PC-3 (cell line): ENCODE measurements at regions not wholly inside any gene's neighbourhood (a gene's known extent, or its start where the extent isn't known, plus 50 kb on each side); places are given as distances from the start of the nearest gene placed in this dataset.

ENCODE experiments used
- EZH2 ChIP-seq: fragments of 300-600 bp; sonication (generic); IDR thresholded peaks from one replicate; pipeline ENCODE4 v1.6.1; 2017; ENCODE audit warnings: antibody characterized with exemption, mild to moderate bottlenecking, low read length; ENCODE audit not compliant: unreplicated experiment
- TF ChIP-seq, protein P1 (sequence below): fragments of 300-600 bp; sonication (generic); conservative IDR thresholded peaks from 2 replicates; pipeline ENCODE4 v1.5.1; 2017; ENCODE audit warnings: antibody characterized with exemption, low read depth, mild to moderate bottlenecking, low read length

DNA sequence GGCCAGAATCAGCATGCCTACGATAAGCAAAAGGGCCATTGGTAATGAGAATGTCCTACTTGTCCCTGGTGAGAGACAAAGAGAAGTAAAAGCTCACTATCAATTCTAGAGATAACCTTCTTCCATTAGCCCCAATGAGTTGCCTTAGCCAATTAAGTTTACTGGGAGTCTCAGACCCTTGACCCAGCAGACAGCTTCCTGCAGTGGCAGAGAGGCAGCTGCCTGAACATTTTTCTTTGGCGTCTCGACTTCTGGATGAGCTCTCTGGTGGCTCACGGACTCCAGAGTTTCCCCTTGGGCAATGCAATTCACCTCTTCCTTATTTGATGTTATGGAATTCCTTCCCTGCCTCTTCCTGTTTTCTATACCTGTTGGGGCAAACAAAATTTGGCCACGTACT lies 1034.4 kb downstream of the NAALADL2 start:
- TF ChIP-seq, protein P1, sequence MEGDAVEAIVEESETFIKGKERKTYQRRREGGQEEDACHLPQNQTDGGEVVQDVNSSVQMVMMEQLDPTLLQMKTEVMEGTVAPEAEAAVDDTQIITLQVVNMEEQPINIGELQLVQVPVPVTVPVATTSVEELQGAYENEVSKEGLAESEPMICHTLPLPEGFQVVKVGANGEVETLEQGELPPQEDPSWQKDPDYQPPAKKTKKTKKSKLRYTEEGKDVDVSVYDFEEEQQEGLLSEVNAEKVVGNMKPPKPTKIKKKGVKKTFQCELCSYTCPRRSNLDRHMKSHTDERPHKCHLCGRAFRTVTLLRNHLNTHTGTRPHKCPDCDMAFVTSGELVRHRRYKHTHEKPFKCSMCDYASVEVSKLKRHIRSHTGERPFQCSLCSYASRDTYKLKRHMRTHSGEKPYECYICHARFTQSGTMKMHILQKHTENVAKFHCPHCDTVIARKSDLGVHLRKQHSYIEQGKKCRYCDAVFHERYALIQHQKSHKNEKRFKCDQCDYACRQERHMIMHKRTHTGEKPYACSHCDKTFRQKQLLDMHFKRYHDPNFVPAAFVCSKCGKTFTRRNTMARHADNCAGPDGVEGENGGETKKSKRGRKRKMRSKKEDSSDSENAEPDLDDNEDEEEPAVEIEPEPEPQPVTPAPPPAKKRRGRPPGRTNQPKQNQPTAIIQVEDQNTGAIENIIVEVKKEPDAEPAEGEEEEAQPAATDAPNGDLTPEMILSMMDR = no peak
- TF ChIP-seq EZH2 = no peak
